HepG2 (cell line): ENCODE measurements at regions not wholly inside any gene's neighbourhood (a gene's known extent, or its start where the extent isn't known, plus 50 kb on each side); places are given as distances from the start of the nearest gene placed in this dataset.

ENCODE experiments used
- BRD4 ChIP-seq: sonication (generic); formaldehyde crosslinking; IDR thresholded peaks from 2 replicates; pipeline ENCODE4 v1.4.0; 2020; ENCODE audit warnings: missing genetic modification reagents
- HOXA9 ChIP-seq: sonication (generic); formaldehyde crosslinking; IDR thresholded peaks from 2 replicates; pipeline ENCODE4 v1.8.1; 2022; ENCODE audit warnings: missing genetic modification reagents, mild to moderate bottlenecking, moderate library complexity, borderline replicate concordance
- JARID2 ChIP-seq: sonication (generic); formaldehyde crosslinking; IDR thresholded peaks from 2 replicates; pipeline ENCODE4 v1.8.1; 2023; ENCODE audit warnings: missing genetic modification reagents, inconsistent platforms; ENCODE audit not compliant: insufficient replicate concordance
- KDM6A ChIP-seq: IDR thresholded peaks from 2 replicates; pipeline ENCODE4 v1.6.1; 2016; ENCODE audit warnings: low read depth
- MXI1 ChIP-seq: IDR thresholded peaks from 3 replicates; pipeline ENCODE4 v1.6.1; 2012; ENCODE audit warnings: low read depth, low read length, inconsistent platforms, borderline replicate concordance
- NKX3-1 ChIP-seq: sonication (generic); formaldehyde crosslinking; IDR thresholded peaks from 2 replicates; pipeline ENCODE4 v1.5.0; 2020; ENCODE audit warnings: missing genetic modification reagents
- TBP ChIP-seq: sonication (generic); formaldehyde crosslinking; IDR thresholded peaks from 2 replicates; pipeline ENCODE4 v1.5.0; 2020; ENCODE audit warnings: missing genetic modification reagents
- ZNF121 ChIP-seq: sonication (generic); formaldehyde crosslinking; IDR thresholded peaks from 2 replicates; pipeline ENCODE4 v1.5.0; 2020; ENCODE audit warnings: mild to moderate bottlenecking, missing genetic modification reagents
- ZNF547 ChIP-seq: sonication (generic); formaldehyde crosslinking; IDR thresholded peaks from 2 replicates; pipeline ENCODE4 v1.5.1; 2020; ENCODE audit warnings: mild to moderate bottlenecking, missing genetic modification reagents
- ZNF670 ChIP-seq: sonication (generic); formaldehyde crosslinking; IDR thresholded peaks from 2 replicates; pipeline ENCODE4 v1.8.0; 2022; ENCODE audit warnings: mild to moderate bottlenecking, missing genetic modification reagents, borderline replicate concordance
- ZNF703 ChIP-seq: sonication (generic); formaldehyde crosslinking; IDR thresholded peaks from 2 replicates; pipeline ENCODE4 v1.5.1; 2020; ENCODE audit warnings: missing genetic modification reagents, mild to moderate bottlenecking, moderate library complexity, borderline replicate concordance
- ZNF749 ChIP-seq: sonication (generic); formaldehyde crosslinking; IDR thresholded peaks from 2 replicates; pipeline ENCODE4 v1.8.0; 2022; ENCODE audit warnings: mild to moderate bottlenecking, missing genetic modification reagents, moderate library complexity, borderline replicate concordance
- ZNF782 ChIP-seq: sonication (generic); formaldehyde crosslinking; IDR thresholded peaks from 2 replicates; pipeline ENCODE4 v1.4.0; 2020; ENCODE audit warnings: missing genetic modification reagents, mild to moderate bottlenecking, borderline replicate concordance
- TF ChIP-seq, protein P1 (sequence below): sonication (generic); formaldehyde crosslinking; IDR thresholded peaks from 2 replicates; pipeline ENCODE4 v1.5.1; 2020; ENCODE audit warnings: mild to moderate bottlenecking, missing genetic modification reagents, borderline replicate concordance
- TF ChIP-seq, protein P2 (sequence below): sonication (generic); formaldehyde crosslinking; IDR thresholded peaks from 2 replicates; pipeline ENCODE4 v1.4.0; 2020; ENCODE audit warnings: low read depth, missing genetic modification reagents
- TF ChIP-seq, protein P3 (sequence below): IDR thresholded peaks from 2 replicates; pipeline ENCODE4 v1.6.1; 2012; ENCODE audit warnings: inconsistent platforms
- TF ChIP-seq, protein P4 (sequence below): sonication (generic); formaldehyde crosslinking; IDR thresholded peaks from 2 replicates; pipeline ENCODE4 v1.4.0; 2020; ENCODE audit warnings: low read depth, mild to moderate bottlenecking, missing genetic modification reagents
- TF ChIP-seq, protein P5 (sequence below): conservative IDR thresholded peaks from 2 replicates; pipeline ENCODE4 v1.6.1; 2018; ENCODE audit warnings: missing genetic modification reagents

DNA sequence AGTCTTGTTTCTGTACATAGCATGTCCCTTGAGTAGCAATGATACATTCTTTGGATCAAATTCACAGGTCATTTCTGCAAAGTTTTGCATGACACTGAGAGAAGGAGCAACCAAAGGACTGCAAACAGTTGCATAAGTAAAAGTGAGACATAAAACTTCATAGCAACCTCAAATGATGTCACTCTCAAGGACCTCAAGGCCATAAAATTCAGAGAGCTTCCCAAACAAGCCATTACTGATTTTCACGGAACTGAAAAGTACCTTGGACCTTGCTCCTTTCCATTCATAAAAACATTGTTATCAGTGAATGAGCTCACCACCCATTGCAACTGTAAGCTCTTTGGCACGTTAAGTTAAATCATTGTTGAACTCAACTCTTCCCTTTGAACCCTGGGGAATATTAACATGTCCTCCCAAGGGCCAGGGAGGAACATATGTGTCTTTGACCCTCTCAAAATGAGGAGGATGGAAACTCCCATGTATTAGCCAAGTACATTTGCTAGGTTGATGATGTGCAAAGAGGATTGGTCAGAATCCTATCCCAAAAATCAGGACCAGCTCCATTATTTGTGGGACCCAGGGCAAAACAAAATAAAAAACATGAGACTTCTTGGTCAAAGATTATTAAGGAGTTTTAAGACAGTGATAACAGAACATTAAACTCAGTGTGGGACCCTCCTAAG is 275.0 kb upstream of the DYNLRB2 start (continued):
- no peak; the same call in 1 of the 2 replicates for TF ChIP-seq ZNF670 (CRISPR knock-in tag)
- TF ChIP-seq BRD4 (CRISPR knock-in tag): 0 out of 2 replicates have a peak, but pooled peaks have one; percentile 63
- no peak for TF ChIP-seq ZNF121 (CRISPR knock-in tag)
- TF ChIP-seq, protein P1, sequence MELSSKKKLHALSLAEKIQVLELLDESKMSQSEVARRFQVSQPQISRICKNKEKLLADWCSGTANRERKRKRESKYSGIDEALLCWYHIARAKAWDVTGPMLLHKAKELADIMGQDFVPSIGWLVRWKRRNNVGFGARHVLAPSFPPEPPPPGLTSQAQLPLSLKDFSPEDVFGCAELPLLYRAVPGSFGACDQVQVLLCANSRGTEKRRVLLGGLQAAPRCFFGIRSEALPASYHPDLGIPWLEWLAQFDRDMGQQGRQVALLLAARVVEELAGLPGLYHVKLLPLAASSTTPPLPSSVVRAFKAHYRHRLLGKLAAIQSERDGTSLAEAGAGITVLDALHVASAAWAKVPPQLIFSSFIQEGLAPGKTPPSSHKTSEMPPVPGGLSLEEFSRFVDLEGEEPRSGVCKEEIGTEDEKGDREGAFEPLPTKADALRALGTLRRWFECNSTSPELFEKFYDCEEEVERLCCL: no peak
- TF ChIP-seq ZNF749 (CRISPR knock-in tag): no peak
- no peak for TF ChIP-seq TBP (CRISPR knock-in tag)
- TF ChIP-seq, protein P2, sequence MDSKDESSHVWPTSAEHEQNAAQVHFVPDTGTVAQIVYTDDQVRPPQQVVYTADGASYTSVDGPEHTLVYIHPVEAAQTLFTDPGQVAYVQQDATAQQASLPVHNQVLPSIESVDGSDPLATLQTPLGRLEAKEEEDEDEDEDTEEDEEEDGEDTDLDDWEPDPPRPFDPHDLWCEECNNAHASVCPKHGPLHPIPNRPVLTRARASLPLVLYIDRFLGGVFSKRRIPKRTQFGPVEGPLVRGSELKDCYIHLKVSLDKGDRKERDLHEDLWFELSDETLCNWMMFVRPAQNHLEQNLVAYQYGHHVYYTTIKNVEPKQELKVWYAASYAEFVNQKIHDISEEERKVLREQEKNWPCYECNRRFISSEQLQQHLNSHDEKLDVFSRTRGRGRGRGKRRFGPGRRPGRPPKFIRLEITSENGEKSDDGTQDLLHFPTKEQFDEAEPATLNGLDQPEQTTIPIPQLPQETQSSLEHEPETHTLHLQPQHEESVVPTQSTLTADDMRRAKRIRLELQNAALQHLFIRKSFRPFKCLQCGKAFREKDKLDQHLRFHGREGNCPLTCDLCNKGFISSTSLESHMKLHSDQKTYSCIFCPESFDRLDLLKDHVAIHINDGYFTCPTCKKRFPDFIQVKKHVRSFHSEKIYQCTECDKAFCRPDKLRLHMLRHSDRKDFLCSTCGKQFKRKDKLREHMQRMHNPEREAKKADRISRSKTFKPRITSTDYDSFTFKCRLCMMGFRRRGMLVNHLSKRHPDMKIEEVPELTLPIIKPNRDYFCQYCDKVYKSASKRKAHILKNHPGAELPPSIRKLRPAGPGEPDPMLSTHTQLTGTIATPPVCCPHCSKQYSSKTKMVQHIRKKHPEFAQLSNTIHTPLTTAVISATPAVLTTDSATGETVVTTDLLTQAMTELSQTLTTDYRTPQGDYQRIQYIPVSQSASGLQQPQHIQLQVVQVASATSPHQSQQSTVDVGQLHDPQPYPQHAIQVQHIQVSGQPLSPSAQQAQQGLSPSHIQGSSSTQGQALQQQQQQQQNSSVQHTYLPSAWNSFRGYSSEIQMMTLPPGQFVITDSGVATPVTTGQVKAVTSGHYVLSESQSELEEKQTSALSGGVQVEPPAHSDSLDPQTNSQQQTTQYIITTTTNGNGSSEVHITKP (CRISPR knock-in tag): peak; percentile 88
- TF ChIP-seq, protein P3, sequence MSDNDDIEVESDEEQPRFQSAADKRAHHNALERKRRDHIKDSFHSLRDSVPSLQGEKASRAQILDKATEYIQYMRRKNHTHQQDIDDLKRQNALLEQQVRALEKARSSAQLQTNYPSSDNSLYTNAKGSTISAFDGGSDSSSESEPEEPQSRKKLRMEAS: no peak
- TF ChIP-seq, protein P4, sequence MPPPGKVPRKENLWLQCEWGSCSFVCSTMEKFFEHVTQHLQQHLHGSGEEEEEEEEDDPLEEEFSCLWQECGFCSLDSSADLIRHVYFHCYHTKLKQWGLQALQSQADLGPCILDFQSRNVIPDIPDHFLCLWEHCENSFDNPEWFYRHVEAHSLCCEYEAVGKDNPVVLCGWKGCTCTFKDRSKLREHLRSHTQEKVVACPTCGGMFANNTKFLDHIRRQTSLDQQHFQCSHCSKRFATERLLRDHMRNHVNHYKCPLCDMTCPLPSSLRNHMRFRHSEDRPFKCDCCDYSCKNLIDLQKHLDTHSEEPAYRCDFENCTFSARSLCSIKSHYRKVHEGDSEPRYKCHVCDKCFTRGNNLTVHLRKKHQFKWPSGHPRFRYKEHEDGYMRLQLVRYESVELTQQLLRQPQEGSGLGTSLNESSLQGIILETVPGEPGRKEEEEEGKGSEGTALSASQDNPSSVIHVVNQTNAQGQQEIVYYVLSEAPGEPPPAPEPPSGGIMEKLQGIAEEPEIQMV: 0 out of 2 replicates have a peak, but pooled peaks have one; percentile 30
- TF ChIP-seq KDM6A (CRISPR knock-in tag): peak; percentile 98
- peak; percentile 23; the same call in 1 of the 2 replicates for TF ChIP-seq ZNF547
- peak; percentile 63; the same call in 1 of the 2 replicates for TF ChIP-seq ZNF703 (CRISPR knock-in tag)
- no peak for TF ChIP-seq MXI1
- 0 out of 2 replicates have a peak, but pooled peaks have one; percentile 35 for TF ChIP-seq NKX3-1 (CRISPR knock-in tag)
- TF ChIP-seq ZNF782 (CRISPR knock-in tag): no peak; the same call in 1 of the 2 replicates
- TF ChIP-seq JARID2: no peak
- TF ChIP-seq, protein P5, sequence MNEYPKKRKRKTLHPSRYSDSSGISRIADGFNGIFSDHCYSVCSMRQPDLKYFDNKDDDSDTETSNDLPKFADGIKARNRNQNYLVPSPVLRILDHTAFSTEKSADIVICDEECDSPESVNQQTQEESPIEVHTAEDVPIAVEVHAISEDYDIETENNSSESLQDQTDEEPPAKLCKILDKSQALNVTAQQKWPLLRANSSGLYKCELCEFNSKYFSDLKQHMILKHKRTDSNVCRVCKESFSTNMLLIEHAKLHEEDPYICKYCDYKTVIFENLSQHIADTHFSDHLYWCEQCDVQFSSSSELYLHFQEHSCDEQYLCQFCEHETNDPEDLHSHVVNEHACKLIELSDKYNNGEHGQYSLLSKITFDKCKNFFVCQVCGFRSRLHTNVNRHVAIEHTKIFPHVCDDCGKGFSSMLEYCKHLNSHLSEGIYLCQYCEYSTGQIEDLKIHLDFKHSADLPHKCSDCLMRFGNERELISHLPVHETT (CRISPR knock-in tag): no peak; the same call in 1 of the 2 replicates
- no peak for TF ChIP-seq HOXA9 (CRISPR knock-in tag)
